Retinal pigment epithelial cell (primary cell): ENCODE measurements at regions not wholly inside any gene's neighbourhood (a gene's known extent, or its start where the extent isn't known, plus 50 kb on each side); places are given as distances from the start of the nearest gene placed in this dataset.

Experiments
- DNase-seq: peaks from one replicate; pipeline ENCODE4 v3.0.0-alpha.2; 2010; ENCODE audit warnings: low read depth
- H3K4me3 ChIP-seq: 2 replicates; pipeline ENCODE4 v1.5.1; 2011; ENCODE audit warnings: mild to moderate bottlenecking, low read length, control low read depth, moderate library complexity
- CTCF ChIP-seq: conservative IDR thresholded peaks from 2 replicates; pipeline ENCODE4 v1.5.1; 2011; ENCODE audit warnings: low read depth, low read length, control low read depth, inconsistent platforms

- no peak for DNase-seq
- TF ChIP-seq CTCF: no peak
Measured at GRCh38 chr5:152070591-152070990, 145.9 kb upstream of the GLRA1 start.

GRCh38 chr5:152066784-152067183 lies 142.1 kb upstream of the GLRA1 start:
- TF ChIP-seq CTCF: no peak

More at GRCh38 chr5:152070591-152070990, 145.9 kb upstream of the GLRA1 start:
- H3K4me3 ChIP-seq: no peak overlapping the region

DNA sequence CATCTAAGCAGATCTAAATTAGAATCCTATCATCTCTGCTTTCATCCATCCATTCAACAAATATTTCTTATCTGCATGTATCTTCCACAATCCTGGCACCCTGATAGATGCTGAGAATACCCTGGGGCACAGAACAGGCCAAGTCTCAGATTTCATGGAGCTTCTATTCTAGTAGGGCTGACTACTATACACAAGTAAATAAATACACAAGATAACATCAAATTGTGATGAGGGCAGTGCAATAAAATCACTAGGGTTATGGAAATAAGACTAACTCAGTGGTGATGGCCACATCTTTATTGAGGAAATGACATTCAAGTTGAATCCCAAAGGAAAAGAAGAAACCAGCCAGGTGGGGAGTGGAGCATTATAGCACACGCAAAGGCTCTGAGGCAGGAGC lies 138.4 kb upstream of the GLRA1 start:
- TF ChIP-seq CTCF: no peak
- no peak for DNase-seq
- no peak overlapping the region for H3K4me3 ChIP-seq

More at GRCh38 chr5:152066784-152067183, 142.1 kb upstream of the GLRA1 start:
- DNase-seq: no peak
- H3K4me3 ChIP-seq: no peak overlapping the region

GRCh38 chr5:152061095-152061494 lies 136.4 kb upstream of the GLRA1 start:
- H3K4me3 ChIP-seq: no peak overlapping the region
- no peak for DNase-seq
- no peak for TF ChIP-seq CTCF

DNA sequence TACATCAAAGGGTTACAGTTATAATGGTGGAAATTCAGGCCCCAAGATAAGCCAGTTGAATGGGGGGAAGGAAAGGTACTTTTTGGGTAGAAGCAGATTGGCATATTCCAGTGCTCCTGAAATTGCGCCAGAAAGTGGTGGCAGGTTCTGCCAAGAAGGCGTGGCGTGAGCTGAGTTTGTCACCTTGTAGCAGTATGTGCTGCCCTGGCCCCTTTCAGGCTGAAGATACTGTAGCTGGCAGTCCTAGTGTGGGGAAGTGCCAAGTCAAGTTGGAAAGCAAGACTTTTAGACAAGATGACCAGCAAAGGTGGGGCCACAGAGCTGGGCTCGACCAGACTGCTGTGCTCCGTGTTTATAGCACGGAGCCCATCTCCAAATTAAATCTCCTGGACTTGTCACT lies 133.6 kb upstream of the GLRA1 start:
- TF ChIP-seq CTCF: no peak
- no peak for DNase-seq
- no peak overlapping the region for H3K4me3 ChIP-seq

- no peak for TF ChIP-seq CTCF
Measured at GRCh38 chr5:152056931-152057330, 132.3 kb upstream of the GLRA1 start.

DNA sequence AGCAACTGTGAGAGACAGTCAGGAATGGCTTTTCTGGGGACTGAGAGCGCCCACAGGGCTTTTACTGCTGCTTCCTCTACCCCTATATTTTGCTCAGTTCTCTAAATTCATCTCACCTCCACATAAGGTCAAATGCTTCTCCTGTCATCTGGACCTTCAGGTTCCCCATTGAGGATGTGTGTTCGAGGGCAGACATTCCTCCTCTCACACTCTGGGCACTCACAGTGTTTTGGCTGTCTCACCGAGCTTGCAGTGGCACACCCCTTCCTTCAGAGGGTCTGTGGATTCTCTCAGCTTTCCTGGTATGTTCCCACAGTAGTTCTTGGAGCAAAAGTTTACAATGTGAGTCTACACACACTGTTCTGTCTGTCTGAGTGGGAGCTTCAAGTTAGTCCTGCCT lies 127.8 kb upstream of the GLRA1 start:
- DNase-seq: no peak
- no peak overlapping the region for H3K4me3 ChIP-seq
- TF ChIP-seq CTCF: no peak

More at GRCh38 chr5:152056931-152057330, 132.3 kb upstream of the GLRA1 start:
- no peak for DNase-seq
- no peak overlapping the region for H3K4me3 ChIP-seq
